ENCODE measurements at regions not wholly inside any gene's neighbourhood (a gene's known extent, or its start where the extent isn't known, plus 50 kb on each side); places are given as distances from the start of the nearest gene placed in this dataset.

GRCh38 chr5:93122446-93122845 lies 458.6 kb downstream of the NR2F1-AS1 start:
- H3K4me1 ChIP-seq (ENCODE audit: insufficient read depth, low read length, poor library complexity, severe bottlenecking), result no peaks in the 10 kb centered on the region
- no peaks in the 10 kb centered on the region for H3K9me2 ChIP-seq (replicated peaks; ENCODE audit: low read depth, low read length)
- H3K9me3 ChIP-seq (ENCODE audit: insufficient read depth, low read depth, low read length), result no peaks in the 10 kb centered on the region
- TF ChIP-seq, protein P1, sequence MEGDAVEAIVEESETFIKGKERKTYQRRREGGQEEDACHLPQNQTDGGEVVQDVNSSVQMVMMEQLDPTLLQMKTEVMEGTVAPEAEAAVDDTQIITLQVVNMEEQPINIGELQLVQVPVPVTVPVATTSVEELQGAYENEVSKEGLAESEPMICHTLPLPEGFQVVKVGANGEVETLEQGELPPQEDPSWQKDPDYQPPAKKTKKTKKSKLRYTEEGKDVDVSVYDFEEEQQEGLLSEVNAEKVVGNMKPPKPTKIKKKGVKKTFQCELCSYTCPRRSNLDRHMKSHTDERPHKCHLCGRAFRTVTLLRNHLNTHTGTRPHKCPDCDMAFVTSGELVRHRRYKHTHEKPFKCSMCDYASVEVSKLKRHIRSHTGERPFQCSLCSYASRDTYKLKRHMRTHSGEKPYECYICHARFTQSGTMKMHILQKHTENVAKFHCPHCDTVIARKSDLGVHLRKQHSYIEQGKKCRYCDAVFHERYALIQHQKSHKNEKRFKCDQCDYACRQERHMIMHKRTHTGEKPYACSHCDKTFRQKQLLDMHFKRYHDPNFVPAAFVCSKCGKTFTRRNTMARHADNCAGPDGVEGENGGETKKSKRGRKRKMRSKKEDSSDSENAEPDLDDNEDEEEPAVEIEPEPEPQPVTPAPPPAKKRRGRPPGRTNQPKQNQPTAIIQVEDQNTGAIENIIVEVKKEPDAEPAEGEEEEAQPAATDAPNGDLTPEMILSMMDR (conservative IDR thresholded peaks at IDR 0.05; ENCODE audit: low read length), result no peak
- TF ChIP-seq EZH2phosphoT487 (IDR thresholded peaks at IDR 0.05; ENCODE audit: borderline replicate concordance), result no peak
- no peaks in the 10 kb centered on the region for H4K20me1 ChIP-seq (ENCODE audit: insufficient read depth, low read length, poor library complexity, severe bottlenecking)
- H3K4me2 ChIP-seq (ENCODE audit: low read depth, low read length, poor library complexity, severe bottlenecking), result no peak overlapping the region
- no peaks in the 10 kb centered on the region for H3K36me3 ChIP-seq (ENCODE audit: insufficient read depth, low read length)
- H3F3A ChIP-seq (ENCODE audit: low read depth), result no peaks in the 10 kb centered on the region
- no peak overlapping the region for H3K9ac ChIP-seq (ENCODE audit: low read depth, low read length, poor library complexity, severe bottlenecking)
- H3K79me2 ChIP-seq (ENCODE audit: insufficient read depth, low read length), result no peaks in the 10 kb centered on the region
- H3K27me3 ChIP-seq (ENCODE audit: insufficient read depth, low read length, poor library complexity, severe bottlenecking), result no peaks in the 10 kb centered on the region
- H3K4me3 ChIP-seq (ENCODE audit: low read length, poor library complexity, severe bottlenecking), result no peak overlapping the region
- no peak overlapping the region for H2AFZ ChIP-seq (ENCODE audit: low read length)

- no peak overlapping the region for H3K4me2 ChIP-seq (ENCODE audit: low read depth, low read length, poor library complexity, severe bottlenecking)
These were observed 460.2 kb downstream of the NR2F1-AS1 start for GRCh38 chr5:93120771-93121170.

DNA sequence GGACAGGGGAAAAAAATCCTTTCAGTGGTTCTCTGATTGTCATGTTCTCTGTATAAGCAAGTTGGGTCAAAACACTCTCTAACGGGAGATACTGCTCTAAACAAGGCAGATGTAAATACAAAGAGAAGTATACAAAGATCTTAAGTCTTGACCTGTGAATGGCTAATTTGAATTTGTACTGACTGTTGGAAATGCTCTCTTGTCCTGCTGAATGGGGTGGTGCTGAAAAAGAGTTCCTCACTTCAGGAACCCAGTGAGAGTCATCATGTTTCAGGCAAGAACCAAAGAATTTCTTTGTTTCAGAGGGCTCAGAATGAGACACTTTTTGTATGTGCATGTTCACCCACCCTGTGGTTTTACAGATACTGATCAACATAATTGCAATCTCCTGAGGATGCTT lies 461.0 kb downstream of the NR2F1-AS1 start:
- H3K36me3 ChIP-seq (ENCODE audit: insufficient read depth, low read length), result no peaks in the 10 kb centered on the region
- no peak overlapping the region for H3K9ac ChIP-seq (ENCODE audit: low read depth, low read length, poor library complexity, severe bottlenecking)
- H4K20me1 ChIP-seq (ENCODE audit: insufficient read depth, low read length, poor library complexity, severe bottlenecking), result no peaks in the 10 kb centered on the region
- TF ChIP-seq, protein P1 (conservative IDR thresholded peaks at IDR 0.05; ENCODE audit: low read length), result no peak
- TF ChIP-seq EZH2phosphoT487 (IDR thresholded peaks at IDR 0.05; ENCODE audit: borderline replicate concordance), result no peak
- no peaks in the 10 kb centered on the region for H3K9me3 ChIP-seq (ENCODE audit: insufficient read depth, low read depth, low read length)
- H3F3A ChIP-seq (ENCODE audit: low read depth), result no peaks in the 10 kb centered on the region
- H2AFZ ChIP-seq (ENCODE audit: low read length), result no peak overlapping the region
- H3K4me2 ChIP-seq (ENCODE audit: low read depth, low read length, poor library complexity, severe bottlenecking), result no peak overlapping the region
- no peaks in the 10 kb centered on the region for H3K9me2 ChIP-seq (replicated peaks; ENCODE audit: low read depth, low read length)
- H3K4me3 ChIP-seq (ENCODE audit: low read length, poor library complexity, severe bottlenecking), result no peak overlapping the region
- no peaks in the 10 kb centered on the region for H3K27me3 ChIP-seq (ENCODE audit: insufficient read depth, low read length, poor library complexity, severe bottlenecking)
- H3K4me1 ChIP-seq (ENCODE audit: insufficient read depth, low read length, poor library complexity, severe bottlenecking), result no peaks in the 10 kb centered on the region
- H3K79me2 ChIP-seq (ENCODE audit: insufficient read depth, low read length), result no peaks in the 10 kb centered on the region

More at GRCh38 chr5:93120771-93121170, 460.2 kb downstream of the NR2F1-AS1 start:
- H3K9me2 ChIP-seq (replicated peaks; ENCODE audit: low read depth, low read length), result no peaks in the 10 kb centered on the region
- no peak overlapping the region for H2AFZ ChIP-seq (ENCODE audit: low read length)
- no peaks in the 10 kb centered on the region for H3F3A ChIP-seq (ENCODE audit: low read depth)
- no peaks in the 10 kb centered on the region for H4K20me1 ChIP-seq (ENCODE audit: insufficient read depth, low read length, poor library complexity, severe bottlenecking)
- no peaks in the 10 kb centered on the region for H3K9me3 ChIP-seq (ENCODE audit: insufficient read depth, low read depth, low read length)
- H3K4me3 ChIP-seq (ENCODE audit: low read length, poor library complexity, severe bottlenecking), result no peak overlapping the region
- no peak for TF ChIP-seq EZH2phosphoT487 (IDR thresholded peaks at IDR 0.05; ENCODE audit: borderline replicate concordance)
- TF ChIP-seq, protein P1 (conservative IDR thresholded peaks at IDR 0.05; ENCODE audit: low read length), result no peak
- no peaks in the 10 kb centered on the region for H3K36me3 ChIP-seq (ENCODE audit: insufficient read depth, low read length)
- no peak overlapping the region for H3K9ac ChIP-seq (ENCODE audit: low read depth, low read length, poor library complexity, severe bottlenecking)
- H3K4me1 ChIP-seq (ENCODE audit: insufficient read depth, low read length, poor library complexity, severe bottlenecking), result no peaks in the 10 kb centered on the region
- H3K79me2 ChIP-seq (ENCODE audit: insufficient read depth, low read length), result no peaks in the 10 kb centered on the region
- H3K27me3 ChIP-seq (ENCODE audit: insufficient read depth, low read length, poor library complexity, severe bottlenecking), result no peaks in the 10 kb centered on the region

Data from Loucy (cell line).